IMR-90 (cell line): ENCODE measurements at regions not wholly inside any gene's neighbourhood (a gene's known extent, or its start where the extent isn't known, plus 50 kb on each side); places are given as distances from the start of the nearest gene placed in this dataset.

Experiments used
- ATAC-seq: fragments of 200-7000 bp; cut with Tn5 transposase; 2 replicates; pipeline ENCODE4 v1.9.1; 2020; ENCODE audit warnings: low read depth, mild to moderate bottlenecking, moderate library complexity
- BruUV-seq: library from RNA; stranded (reverse); fragments of 400-500 nt; replicated peaks from 2 replicates; lab custom pipeline; 2021; lab: Mats Ljungman, UMichigan
- CTCF ChIA-PET: fragments of 300-600 bp; formaldehyde crosslinking; extraction: SDS; loops from one replicate; lab custom pipeline; 2021; ENCODE audit warnings: antibody characterized with exemption; lab: Yijun Ruan, JAX
- POLR2A ChIA-PET: fragments of 300-600 bp; sonication (Branson Sonifier 250); formaldehyde crosslinking; loops from one replicate; lab custom pipeline; 2022; ENCODE audit warnings: antibody characterized with exemption; ENCODE audit not compliant: unreplicated experiment; lab: Charles Lee
- DNase-seq: peaks from one replicate; pipeline ENCODE4 v3.0.0; 2013
- H2AFZ ChIP-seq: replicated peaks from 2 replicates; pipeline ENCODE3; 2013; ENCODE audit warnings: low read length, mild to moderate bottlenecking; ENCODE audit not compliant: poor library complexity
- H2AK5ac ChIP-seq: 2 replicates; pipeline ENCODE4 v1.6.1; 2013; ENCODE audit warnings: low read depth, low read length, inconsistent platforms
- H2AK9ac ChIP-seq: replicated peaks from 2 replicates; pipeline ENCODE3; 2013; ENCODE audit warnings: mild to moderate bottlenecking, low read depth, low read length, moderate library complexity; ENCODE audit not compliant: poor library complexity
- H2BK120ac ChIP-seq: 2 replicates; pipeline ENCODE4 v1.6.1; 2013; ENCODE audit warnings: low read depth, low read length, inconsistent platforms
- H2BK15ac ChIP-seq: 3 replicates; pipeline ENCODE4 v1.6.1; 2013; ENCODE audit warnings: low read depth, low read length, inconsistent platforms
- H2BK20ac ChIP-seq: 2 replicates; pipeline ENCODE4 v1.6.1; 2013; ENCODE audit warnings: low read depth, mild to moderate bottlenecking, inconsistent platforms, low read length, moderate library complexity
- H2BK5ac ChIP-seq: 2 replicates; pipeline ENCODE4 v1.6.1; 2013; ENCODE audit warnings: mild to moderate bottlenecking, low read depth, low read length, inconsistent platforms; ENCODE audit not compliant: poor library complexity, severe bottlenecking
- H3K14ac ChIP-seq: replicated peaks from 2 replicates; pipeline ENCODE4 v1.6.1; 2013; ENCODE audit warnings: low read depth, low read length, inconsistent platforms
- H3K18ac ChIP-seq: 2 replicates; pipeline ENCODE4 v1.6.1; 2013; ENCODE audit warnings: low read depth, low read length, control low read depth
- H3K23ac ChIP-seq: 2 replicates; pipeline ENCODE4 v1.6.1; 2013; ENCODE audit warnings: low read depth, low read length, inconsistent platforms
- H3K27ac ChIP-seq: 2 replicates; pipeline ENCODE4 v1.5.1; 2013; ENCODE audit warnings: mild to moderate bottlenecking, control low read depth, low read length; ENCODE audit not compliant: insufficient read depth
- H3K27me3 ChIP-seq: 2 replicates; pipeline ENCODE4 v1.6.1; 2013; ENCODE audit warnings: low read length; ENCODE audit not compliant: control insufficient read depth, insufficient read depth
- H3K36me3 ChIP-seq: 2 replicates; pipeline ENCODE4 v1.6.1; 2013; ENCODE audit warnings: low read length, mixed read lengths; ENCODE audit not compliant: control insufficient read depth, insufficient read depth
- H3K4ac ChIP-seq: 2 replicates; pipeline ENCODE4 v1.6.1; 2013; ENCODE audit warnings: low read depth, low read length, inconsistent platforms
- H3K4me1 ChIP-seq: 2 replicates; pipeline ENCODE4 v1.6.1; 2013; ENCODE audit warnings: low read length, mixed read lengths; ENCODE audit not compliant: control insufficient read depth, insufficient read depth
- H3K4me2 ChIP-seq: 2 replicates; pipeline ENCODE4 v1.6.1; 2013; ENCODE audit warnings: low read depth, mild to moderate bottlenecking, control low read depth, low read length, moderate library complexity
- H3K4me3 ChIP-seq: 2 replicates; pipeline ENCODE4 v1.5.1; 2013; ENCODE audit warnings: low read depth, mild to moderate bottlenecking, control low read depth, low read length, moderate library complexity; ENCODE audit not compliant: insufficient read depth
- H3K56ac ChIP-seq: 2 replicates; pipeline ENCODE4 v1.6.1; 2013; ENCODE audit warnings: low read length, inconsistent platforms; ENCODE audit not compliant: insufficient read depth; ENCODE audit errors: extremely low read depth
- H3K79me1 ChIP-seq, 2 experiments: 2 replicates each; pipeline ENCODE4 v1.6.1; 2013; ENCODE audit warnings: low read length in 2 of 2, inconsistent platforms in 1 of 2, low read depth in 1 of 2
- H3K9ac ChIP-seq: 2 replicates; pipeline ENCODE4 v1.6.1; 2013; ENCODE audit warnings: low read depth, low read length, control low read depth
- H3K9me1 ChIP-seq: 2 replicates; pipeline ENCODE4 v1.6.1; 2013; ENCODE audit warnings: low read length, inconsistent platforms; ENCODE audit not compliant: insufficient read depth
- H3K9me3 ChIP-seq: 2 replicates; pipeline ENCODE4 v1.6.1; 2013; ENCODE audit warnings: low read length; ENCODE audit not compliant: control insufficient read depth, insufficient read depth
- H4K20me1 ChIP-seq: 2 replicates; pipeline ENCODE4 v1.6.1; 2013; ENCODE audit warnings: low read length, inconsistent platforms; ENCODE audit not compliant: insufficient read depth
- H4K5ac ChIP-seq: 2 replicates; pipeline ENCODE4 v1.6.1; 2013; ENCODE audit warnings: mild to moderate bottlenecking, low read depth, low read length, control low read depth
- H4K8ac ChIP-seq, 2 experiments: 2 replicates each; pipeline ENCODE4 v1.6.1; 2013; ENCODE audit warnings: low read depth in 2 of 2, low read length in 2 of 2, control low read depth in 1 of 2, inconsistent platforms in 1 of 2
- H4K91ac ChIP-seq: 2 replicates; pipeline ENCODE4 v1.6.1; 2013; ENCODE audit warnings: low read depth, low read length, inconsistent platforms; ENCODE audit not compliant: insufficient read depth
- BHLHE40 ChIP-seq: fragments of 150-350 bp; IDR thresholded peaks from 2 replicates; pipeline ENCODE4 v1.6.1; 2016; ENCODE audit warnings: mild to moderate bottlenecking, low read depth, low read length
- CEBPB ChIP-seq: IDR thresholded peaks from 2 replicates; pipeline ENCODE4 v1.6.1; 2012; ENCODE audit warnings: low read depth, low read length, improper control_type of control experiment
- CHD1 ChIP-seq: IDR thresholded peaks from 2 replicates; pipeline ENCODE4 v1.6.1; 2012; ENCODE audit warnings: low read depth, low read length, improper control_type of control experiment
- ELK1 ChIP-seq: fragments of 150-350 bp; IDR thresholded peaks from 2 replicates; pipeline ENCODE4 v1.6.1; 2016; ENCODE audit warnings: low read depth, mild to moderate bottlenecking, low read length, moderate library complexity, borderline replicate concordance
- FOS ChIP-seq: fragments of 150-350 bp; IDR thresholded peaks from 2 replicates; pipeline ENCODE4 v1.6.1; 2016; ENCODE audit warnings: low read depth, low read length
- MAFK ChIP-seq: IDR thresholded peaks from 2 replicates; pipeline ENCODE4 v1.6.1; 2012; ENCODE audit warnings: low read depth, low read length, improper control_type of control experiment
- MAZ ChIP-seq: IDR thresholded peaks from 2 replicates; pipeline ENCODE4 v1.6.1; 2012; ENCODE audit warnings: low read depth, mild to moderate bottlenecking, low read length, improper control_type of control experiment, moderate library complexity, borderline replicate concordance
- MXI1 ChIP-seq: IDR thresholded peaks from 2 replicates; pipeline ENCODE4 v1.6.1; 2012; ENCODE audit warnings: low read depth, mild to moderate bottlenecking, low read length, moderate library complexity, borderline replicate concordance
- NFE2L2 ChIP-seq: fragments of 150-350 bp; IDR thresholded peaks from 2 replicates; pipeline ENCODE4 v1.6.1; 2016; ENCODE audit warnings: low read depth, mild to moderate bottlenecking, low read length
- POLR2A ChIP-seq: IDR thresholded peaks from 2 replicates; pipeline ENCODE4 v1.6.1; 2012; ENCODE audit warnings: mild to moderate bottlenecking, low read depth, low read length
- RAD21 ChIP-seq: IDR thresholded peaks from 2 replicates; pipeline ENCODE4 v1.6.1; 2012; ENCODE audit warnings: low read length, improper control_type of control experiment
- RCOR1 ChIP-seq: IDR thresholded peaks from 2 replicates; pipeline ENCODE4 v1.6.1; 2012; ENCODE audit warnings: mild to moderate bottlenecking, low read length, improper control_type of control experiment; ENCODE audit not compliant: insufficient replicate concordance
- RFX5 ChIP-seq: IDR thresholded peaks from 2 replicates; pipeline ENCODE4 v1.8.0; 2012; ENCODE audit warnings: low read depth, mild to moderate bottlenecking, low read length, moderate library complexity
- SMC3 ChIP-seq: fragments of 150-350 bp; IDR thresholded peaks from 2 replicates; pipeline ENCODE4 v1.6.1; 2016; ENCODE audit warnings: low read depth, mild to moderate bottlenecking, antibody characterized with exemption, low read length, moderate library complexity
- WGBS, 2 experiments: methylation state at CpG; one replicate each; pipeline versions ENCODE4 v1.1.5 to v1.1.7; 2013; ENCODE audit warnings: missing lambda C conversion rate in 2 of 2; ENCODE audit not compliant: insufficient read length in 1 of 2; ENCODE audit errors: extremely low coverage in 2 of 2; 5-methylcytosine and 5-hydroxymethylcytosine counted together
- dilution Hi-C: fragments of 300-500 bp; cut with HindIII; formaldehyde crosslinking; loops from one replicate; pipeline ENCODE4 v1.14.3; 2018; ENCODE audit warnings: low sequenced_read_pairs; ENCODE audit not compliant: unreplicated experiment
- in situ Hi-C: fragments of 300-500 bp; cut with MboI; formaldehyde crosslinking; loops from 3 replicates; pipeline ENCODE4 v1.14.3; 2019; ENCODE audit warnings: low sequenced_read_pairs, inconsistent platforms, mixed read lengths
- intact Hi-C: fragments of 100-400 bp; cut with micrococcal nuclease; formaldehyde crosslinking; loops from 2 replicates; pipeline ENCODE4 v1.10.0; 2022
- TF ChIP-seq, protein P1 (sequence below): conservative IDR thresholded peaks from 2 replicates; pipeline ENCODE4 v1.5.1; 2012; ENCODE audit warnings: mild to moderate bottlenecking, low read depth, low read length, improper control_type of control experiment
- TF ChIP-seq, protein P2 (sequence below): fragments of 150-350 bp; IDR thresholded peaks from 2 replicates; pipeline ENCODE4 v1.6.1; 2017; ENCODE audit warnings: mild to moderate bottlenecking, antibody characterized with exemption, low read length, low read depth

DNA sequence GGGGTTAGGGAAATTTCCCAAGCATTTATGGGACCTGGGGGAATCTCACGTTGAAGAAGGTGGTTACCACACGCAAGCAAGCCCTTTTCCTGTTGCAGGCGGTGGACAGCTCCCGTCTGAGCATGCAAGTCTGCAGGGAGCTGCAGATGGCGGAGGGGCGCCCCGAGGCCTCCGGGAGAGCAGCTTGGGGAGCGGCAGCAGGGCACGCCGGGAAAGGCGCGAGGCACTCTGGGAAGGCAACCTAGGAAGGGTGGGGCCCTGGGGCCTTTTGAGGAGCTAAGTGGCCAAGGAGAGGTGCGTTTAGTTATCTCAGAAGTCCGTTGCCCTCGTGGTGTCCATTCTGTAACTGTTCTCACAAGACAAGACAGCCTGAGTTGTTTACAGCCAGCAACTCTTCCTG lies 57.0 kb upstream of the SLC25A4 start:
- no peak overlapping the region for H3K23ac ChIP-seq
- no peak overlapping the region for H2AFZ ChIP-seq
- H3K36me3 ChIP-seq, result no peaks in the 10 kb centered on the region
- no peak overlapping the region for H4K5ac ChIP-seq
- H3K9ac ChIP-seq, result no peak overlapping the region
- no peak overlapping the region for H2BK15ac ChIP-seq
- no peaks in the 10 kb centered on the region for H3K4me1 ChIP-seq
- H4K8ac ChIP-seq, result no peak overlapping the region
- no peak overlapping the region for H2AK9ac ChIP-seq
- no peaks in the 10 kb centered on the region for H3K79me1 ChIP-seq
- H3K14ac ChIP-seq, result no peak overlapping the region
- peaks cover 10% of the 10 kb centered on the region for H3K27me3 ChIP-seq
- H3K18ac ChIP-seq, result no peak overlapping the region
- no peak overlapping the region for H3K4ac ChIP-seq
- ChIA-PET POLR2A (no interaction called here), CTCF (interaction anchor here (1.4 kb wide), 1 partner anchor 48 kb away, joined by 3 read pairs; no protein-coding TSS in a partner anchor)
- no peak overlapping the region for H3K56ac ChIP-seq
- H4K20me1 ChIP-seq, result no peaks in the 10 kb centered on the region
- 29% methylated on average over 4 of the region's 16 CpGs; no CpG with 5 or more reads in 1 of the 2 experiments for WGBS, 2 experiments
- no peak overlapping the region for H2BK5ac ChIP-seq
- no peak overlapping the region for H2AK5ac ChIP-seq
- no peak overlapping the region for H3K4me3 ChIP-seq
- H3K9me3 ChIP-seq, result no peaks in the 10 kb centered on the region
- dilution Hi-C loops (no loop called here), intact Hi-C loops (no loop called here), in situ Hi-C loops (no loop called here)
- ATAC-seq (no peak), DNase-seq (no peak)
- no peaks in the 10 kb centered on the region for H3K9me1 ChIP-seq
- H3K4me2 ChIP-seq, result no peak overlapping the region
- TF ChIP-seq CHD1 (no peak), MXI1 (no peak), POLR2A (no peak), RCOR1 (no peak), BHLHE40 (no peak), NFE2L2 (no peak), FOS (no peak), RAD21 (no peak), SMC3 (no peak), ELK1 (no peak), CEBPB (no peak), MAZ (no peak), RFX5 (no peak), MAFK (no peak)
- TF ChIP-seq, protein P1, sequence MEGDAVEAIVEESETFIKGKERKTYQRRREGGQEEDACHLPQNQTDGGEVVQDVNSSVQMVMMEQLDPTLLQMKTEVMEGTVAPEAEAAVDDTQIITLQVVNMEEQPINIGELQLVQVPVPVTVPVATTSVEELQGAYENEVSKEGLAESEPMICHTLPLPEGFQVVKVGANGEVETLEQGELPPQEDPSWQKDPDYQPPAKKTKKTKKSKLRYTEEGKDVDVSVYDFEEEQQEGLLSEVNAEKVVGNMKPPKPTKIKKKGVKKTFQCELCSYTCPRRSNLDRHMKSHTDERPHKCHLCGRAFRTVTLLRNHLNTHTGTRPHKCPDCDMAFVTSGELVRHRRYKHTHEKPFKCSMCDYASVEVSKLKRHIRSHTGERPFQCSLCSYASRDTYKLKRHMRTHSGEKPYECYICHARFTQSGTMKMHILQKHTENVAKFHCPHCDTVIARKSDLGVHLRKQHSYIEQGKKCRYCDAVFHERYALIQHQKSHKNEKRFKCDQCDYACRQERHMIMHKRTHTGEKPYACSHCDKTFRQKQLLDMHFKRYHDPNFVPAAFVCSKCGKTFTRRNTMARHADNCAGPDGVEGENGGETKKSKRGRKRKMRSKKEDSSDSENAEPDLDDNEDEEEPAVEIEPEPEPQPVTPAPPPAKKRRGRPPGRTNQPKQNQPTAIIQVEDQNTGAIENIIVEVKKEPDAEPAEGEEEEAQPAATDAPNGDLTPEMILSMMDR, result no peak
- TF ChIP-seq, protein P2, sequence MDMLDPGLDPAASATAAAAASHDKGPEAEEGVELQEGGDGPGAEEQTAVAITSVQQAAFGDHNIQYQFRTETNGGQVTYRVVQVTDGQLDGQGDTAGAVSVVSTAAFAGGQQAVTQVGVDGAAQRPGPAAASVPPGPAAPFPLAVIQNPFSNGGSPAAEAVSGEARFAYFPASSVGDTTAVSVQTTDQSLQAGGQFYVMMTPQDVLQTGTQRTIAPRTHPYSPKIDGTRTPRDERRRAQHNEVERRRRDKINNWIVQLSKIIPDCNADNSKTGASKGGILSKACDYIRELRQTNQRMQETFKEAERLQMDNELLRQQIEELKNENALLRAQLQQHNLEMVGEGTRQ, result no peak
- no peak overlapping the region for H4K91ac ChIP-seq
- H2BK120ac ChIP-seq, result no peak overlapping the region
- BruUV-seq, result no TSS peak
- no peak overlapping the region for H2BK20ac ChIP-seq
- no peak overlapping the region for H3K27ac ChIP-seq
